ENCODE measurements at regions not wholly inside any gene's neighbourhood (a gene's known extent, or its start where the extent isn't known, plus 50 kb on each side); places are given as distances from the start of the nearest gene placed in this dataset.

DNA sequence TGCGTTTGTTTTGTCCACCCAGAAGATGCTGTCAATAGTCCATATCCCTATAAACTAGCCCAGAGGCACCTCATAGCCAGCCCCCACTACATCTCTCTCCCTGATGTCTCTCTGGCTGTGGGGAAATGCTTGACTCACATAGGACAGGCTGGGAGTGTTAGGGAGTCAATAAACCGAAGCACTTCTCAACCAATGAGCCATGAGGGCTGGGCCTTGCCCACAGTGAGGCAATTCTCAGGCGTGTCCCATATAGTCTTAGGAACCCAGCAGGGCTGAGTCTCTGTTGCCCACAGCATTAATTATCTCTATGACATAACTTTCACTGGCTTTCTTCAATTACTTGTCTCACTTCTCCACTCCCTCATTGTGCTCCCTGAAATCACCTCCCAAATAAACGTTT lies 387.3 kb upstream of the CDH11 start:
- FAIRE-seq (no peak), DNase-seq (ENCODE audit: low spot score) (no peak), ATAC-seq (no peak)
- ChIA-PET POLR2A (no interaction called here), CTCF (ENCODE audit: low intra/inter-chr PET ratio, low total read pairs) (no interaction called here)
- H2AFZ ChIP-seq (ENCODE audit: low read length), result no peak overlapping the region
- no peaks in the 10 kb centered on the region for H3K36me3 ChIP-seq (replicated peaks in 1 of 2; ENCODE audit: control insufficient read depth in 1 of 2, insufficient read depth in 2 of 2, low read length in 2 of 2)
- H3K4me1 ChIP-seq (ENCODE audit: insufficient read depth, low read length), result no peaks in the 10 kb centered on the region
- BruUV-seq (replicated peaks), result no TSS peak
- no peak overlapping the region for H3K4me2 ChIP-seq (ENCODE audit: low read depth, low read length)
- H3K79me2 ChIP-seq (ENCODE audit: insufficient read depth, low read length), result no peaks in the 10 kb centered on the region
- intact Hi-C loops (cut with micrococcal nuclease; ENCODE audit: unreplicated experiment) (no loop called here), in situ Hi-C loops (cut with HindIII; ENCODE audit: extremely low pct_ligation_motif_present, low pct_unique_long_range_greater_than_20kb) (no loop called here)
- H3K27ac ChIP-seq (ENCODE audit: extremely low read length, insufficient read depth, low read length), result no peak overlapping the region
- H4K20me1 ChIP-seq (ENCODE audit: insufficient read depth, low read length), result no peaks in the 10 kb centered on the region
- H3K27me3 ChIP-seq (ENCODE audit: control insufficient read depth in 1 of 2, insufficient read depth in 2 of 2, low read length in 2 of 2), result no peaks in the 10 kb centered on the region
- H3K4me3 ChIP-seq (replicated peaks in 1 of 3; ENCODE audit: insufficient read depth in 1 of 3, low read depth in 2 of 3, low read length in 3 of 3), result no peak overlapping the region
- H3K9ac ChIP-seq (ENCODE audit: insufficient read depth, low read depth, low read length), result no peak overlapping the region
- 7% methylated on average over 4 of the region's 4 CpGs for WGBS (ENCODE audit: low lambda C conversion rate)
- H3K9me3 ChIP-seq (ENCODE audit: low read length), result 0 out of 2 replicates have a peak, but pooled peaks cover 5% of the 10 kb centered on the region
- TF ChIP-seq, protein P1, sequence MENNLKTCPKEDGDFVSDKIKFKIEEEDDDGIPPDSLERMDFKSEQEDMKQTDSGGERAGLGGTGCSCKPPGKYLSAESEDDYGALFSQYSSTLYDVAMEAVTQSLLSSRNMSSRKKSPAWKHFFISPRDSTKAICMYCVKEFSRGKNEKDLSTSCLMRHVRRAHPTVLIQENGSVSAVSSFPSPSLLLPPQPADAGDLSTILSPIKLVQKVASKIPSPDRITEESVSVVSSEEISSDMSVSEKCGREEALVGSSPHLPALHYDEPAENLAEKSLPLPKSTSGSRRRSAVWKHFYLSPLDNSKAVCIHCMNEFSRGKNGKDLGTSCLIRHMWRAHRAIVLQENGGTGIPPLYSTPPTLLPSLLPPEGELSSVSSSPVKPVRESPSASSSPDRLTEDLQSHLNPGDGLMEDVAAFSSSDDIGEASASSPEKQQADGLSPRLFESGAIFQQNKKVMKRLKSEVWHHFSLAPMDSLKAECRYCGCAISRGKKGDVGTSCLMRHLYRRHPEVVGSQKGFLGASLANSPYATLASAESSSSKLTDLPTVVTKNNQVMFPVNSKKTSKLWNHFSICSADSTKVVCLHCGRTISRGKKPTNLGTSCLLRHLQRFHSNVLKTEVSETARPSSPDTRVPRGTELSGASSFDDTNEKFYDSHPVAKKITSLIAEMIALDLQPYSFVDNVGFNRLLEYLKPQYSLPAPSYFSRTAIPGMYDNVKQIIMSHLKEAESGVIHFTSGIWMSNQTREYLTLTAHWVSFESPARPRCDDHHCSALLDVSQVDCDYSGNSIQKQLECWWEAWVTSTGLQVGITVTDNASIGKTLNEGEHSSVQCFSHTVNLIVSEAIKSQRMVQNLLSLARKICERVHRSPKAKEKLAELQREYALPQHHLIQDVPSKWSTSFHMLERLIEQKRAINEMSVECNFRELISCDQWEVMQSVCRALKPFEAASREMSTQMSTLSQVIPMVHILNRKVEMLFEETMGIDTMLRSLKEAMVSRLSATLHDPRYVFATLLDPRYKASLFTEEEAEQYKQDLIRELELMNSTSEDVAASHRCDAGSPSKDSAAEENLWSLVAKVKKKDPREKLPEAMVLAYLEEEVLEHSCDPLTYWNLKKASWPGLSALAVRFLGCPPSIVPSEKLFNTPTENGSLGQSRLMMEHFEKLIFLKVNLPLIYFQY (CRISPR knock-in tag; IDR thresholded peaks at IDR 0.05; ENCODE audit: borderline replicate concordance), result no peak
- TF ChIP-seq PHF20 (CRISPR knock-in tag; IDR thresholded peaks at IDR 0.05) (no peak), GABPB1 (CRISPR knock-in tag; IDR thresholded peaks at IDR 0.05) (no peak), ZNF841 (CRISPR knock-in tag; IDR thresholded peaks at IDR 0.05; ENCODE audit: borderline replicate concordance) (no peak), THYN1 (CRISPR knock-in tag; IDR thresholded peaks at IDR 0.05; ENCODE audit: borderline replicate concordance, low read depth) (no peak), RFX1 (IDR thresholded peaks at IDR 0.05) (no peak), ZBTB7B (CRISPR knock-in tag; IDR thresholded peaks at IDR 0.05) (no peak), ZNF556 (CRISPR knock-in tag; IDR thresholded peaks at IDR 0.05; ENCODE audit: borderline replicate concordance) (no peak), NFYB (CRISPR knock-in tag; IDR thresholded peaks at IDR 0.05) (no peak), KDM2A (CRISPR knock-in tag; IDR thresholded peaks at IDR 0.05; ENCODE audit: borderline replicate concordance, low read depth) (no peak)
- TF ChIP-seq, protein P2, sequence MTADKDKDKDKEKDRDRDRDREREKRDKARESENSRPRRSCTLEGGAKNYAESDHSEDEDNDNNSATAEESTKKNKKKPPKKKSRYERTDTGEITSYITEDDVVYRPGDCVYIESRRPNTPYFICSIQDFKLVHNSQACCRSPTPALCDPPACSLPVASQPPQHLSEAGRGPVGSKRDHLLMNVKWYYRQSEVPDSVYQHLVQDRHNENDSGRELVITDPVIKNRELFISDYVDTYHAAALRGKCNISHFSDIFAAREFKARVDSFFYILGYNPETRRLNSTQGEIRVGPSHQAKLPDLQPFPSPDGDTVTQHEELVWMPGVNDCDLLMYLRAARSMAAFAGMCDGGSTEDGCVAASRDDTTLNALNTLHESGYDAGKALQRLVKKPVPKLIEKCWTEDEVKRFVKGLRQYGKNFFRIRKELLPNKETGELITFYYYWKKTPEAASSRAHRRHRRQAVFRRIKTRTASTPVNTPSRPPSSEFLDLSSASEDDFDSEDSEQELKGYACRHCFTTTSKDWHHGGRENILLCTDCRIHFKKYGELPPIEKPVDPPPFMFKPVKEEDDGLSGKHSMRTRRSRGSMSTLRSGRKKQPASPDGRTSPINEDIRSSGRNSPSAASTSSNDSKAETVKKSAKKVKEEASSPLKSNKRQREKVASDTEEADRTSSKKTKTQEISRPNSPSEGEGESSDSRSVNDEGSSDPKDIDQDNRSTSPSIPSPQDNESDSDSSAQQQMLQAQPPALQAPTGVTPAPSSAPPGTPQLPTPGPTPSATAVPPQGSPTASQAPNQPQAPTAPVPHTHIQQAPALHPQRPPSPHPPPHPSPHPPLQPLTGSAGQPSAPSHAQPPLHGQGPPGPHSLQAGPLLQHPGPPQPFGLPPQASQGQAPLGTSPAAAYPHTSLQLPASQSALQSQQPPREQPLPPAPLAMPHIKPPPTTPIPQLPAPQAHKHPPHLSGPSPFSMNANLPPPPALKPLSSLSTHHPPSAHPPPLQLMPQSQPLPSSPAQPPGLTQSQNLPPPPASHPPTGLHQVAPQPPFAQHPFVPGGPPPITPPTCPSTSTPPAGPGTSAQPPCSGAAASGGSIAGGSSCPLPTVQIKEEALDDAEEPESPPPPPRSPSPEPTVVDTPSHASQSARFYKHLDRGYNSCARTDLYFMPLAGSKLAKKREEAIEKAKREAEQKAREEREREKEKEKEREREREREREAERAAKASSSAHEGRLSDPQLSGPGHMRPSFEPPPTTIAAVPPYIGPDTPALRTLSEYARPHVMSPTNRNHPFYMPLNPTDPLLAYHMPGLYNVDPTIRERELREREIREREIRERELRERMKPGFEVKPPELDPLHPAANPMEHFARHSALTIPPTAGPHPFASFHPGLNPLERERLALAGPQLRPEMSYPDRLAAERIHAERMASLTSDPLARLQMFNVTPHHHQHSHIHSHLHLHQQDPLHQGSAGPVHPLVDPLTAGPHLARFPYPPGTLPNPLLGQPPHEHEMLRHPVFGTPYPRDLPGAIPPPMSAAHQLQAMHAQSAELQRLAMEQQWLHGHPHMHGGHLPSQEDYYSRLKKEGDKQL (CRISPR knock-in tag; IDR thresholded peaks at IDR 0.05; ENCODE audit: low read depth), result no peak
- TF ChIP-seq, protein P3, sequence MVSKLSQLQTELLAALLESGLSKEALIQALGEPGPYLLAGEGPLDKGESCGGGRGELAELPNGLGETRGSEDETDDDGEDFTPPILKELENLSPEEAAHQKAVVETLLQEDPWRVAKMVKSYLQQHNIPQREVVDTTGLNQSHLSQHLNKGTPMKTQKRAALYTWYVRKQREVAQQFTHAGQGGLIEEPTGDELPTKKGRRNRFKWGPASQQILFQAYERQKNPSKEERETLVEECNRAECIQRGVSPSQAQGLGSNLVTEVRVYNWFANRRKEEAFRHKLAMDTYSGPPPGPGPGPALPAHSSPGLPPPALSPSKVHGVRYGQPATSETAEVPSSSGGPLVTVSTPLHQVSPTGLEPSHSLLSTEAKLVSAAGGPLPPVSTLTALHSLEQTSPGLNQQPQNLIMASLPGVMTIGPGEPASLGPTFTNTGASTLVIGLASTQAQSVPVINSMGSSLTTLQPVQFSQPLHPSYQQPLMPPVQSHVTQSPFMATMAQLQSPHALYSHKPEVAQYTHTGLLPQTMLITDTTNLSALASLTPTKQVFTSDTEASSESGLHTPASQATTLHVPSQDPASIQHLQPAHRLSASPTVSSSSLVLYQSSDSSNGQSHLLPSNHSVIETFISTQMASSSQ (IDR thresholded peaks at IDR 0.05; ENCODE audit: low read depth), result no peak
- TF ChIP-seq, protein P3 (CRISPR knock-in tag; IDR thresholded peaks at IDR 0.05; ENCODE audit: borderline replicate concordance), result no peak
